GM18508 (cell line): ENCODE measurements at regions not wholly inside any gene's neighbourhood (a gene's known extent, or its start where the extent isn't known, plus 50 kb on each side); places are given as distances from the start of the nearest gene placed in this dataset.
"Not testable (repeated sequence)": the region's sequence is repeated elsewhere in the genome, so short reads cannot be mapped to it uniquely, and the experiment has no call there.

ENCODE experiments used
- ATAC-seq: cut with Tn5 transposase; IDR thresholded peaks from one replicate; pipeline ENCODE4 v1.9.1; 2021; ENCODE audit warnings: moderate number of reproducible peaks; ENCODE audit not compliant: insufficient read depth, unreplicated experiment

DNA sequence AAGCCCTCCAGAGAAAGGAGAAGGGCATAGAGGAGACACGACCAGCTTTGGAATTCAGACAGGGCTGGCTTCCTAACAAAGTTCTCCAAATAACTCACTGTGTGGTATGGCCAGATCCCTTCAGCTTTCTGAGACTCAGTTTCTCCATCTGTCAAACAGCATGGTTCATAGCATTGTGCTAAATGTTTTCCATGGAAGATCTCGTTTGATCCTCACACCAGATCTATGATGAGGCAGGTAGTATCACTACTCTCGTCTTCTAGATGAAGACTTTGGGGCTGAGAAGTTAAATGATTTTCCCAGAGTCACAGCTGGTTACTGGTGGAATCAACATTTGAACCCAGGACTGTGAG is 507.3 kb downstream of the HAPSTR1 start:
- no peak for ATAC-seq

DNA sequence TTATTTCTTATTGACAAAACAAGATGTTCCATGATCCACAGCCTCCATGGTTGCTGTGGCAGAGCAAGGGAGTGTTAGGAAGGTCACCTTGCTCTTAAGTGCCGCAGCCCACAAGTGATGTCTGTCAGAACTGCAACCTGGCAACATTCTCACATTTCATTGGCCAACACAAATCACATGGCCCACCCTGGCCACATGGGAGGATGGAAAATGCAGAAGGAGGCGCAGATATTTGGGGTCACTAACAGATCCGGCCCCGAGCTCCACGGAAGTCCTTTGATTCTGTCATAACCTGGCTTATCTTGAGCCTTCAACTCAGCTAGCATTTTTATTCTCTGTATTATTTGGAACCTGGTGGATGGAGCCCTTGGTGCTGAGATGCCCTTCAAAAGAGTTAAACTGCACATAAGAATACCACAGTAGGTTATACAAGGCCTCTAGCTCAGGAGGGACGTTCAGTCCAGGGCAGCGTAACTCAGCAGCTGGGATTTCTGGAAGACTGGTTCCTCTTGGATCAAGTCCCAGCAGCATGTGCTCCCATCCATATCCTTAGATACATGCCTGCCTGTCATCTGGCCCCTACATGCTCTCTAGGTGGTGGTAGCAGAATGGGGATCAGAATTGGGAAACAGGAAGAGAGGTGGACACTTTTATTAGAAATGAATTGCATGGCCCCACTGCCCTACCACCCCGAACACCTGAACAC is 508.1 kb downstream of the HAPSTR1 start:
- no peak for ATAC-seq

DNA sequence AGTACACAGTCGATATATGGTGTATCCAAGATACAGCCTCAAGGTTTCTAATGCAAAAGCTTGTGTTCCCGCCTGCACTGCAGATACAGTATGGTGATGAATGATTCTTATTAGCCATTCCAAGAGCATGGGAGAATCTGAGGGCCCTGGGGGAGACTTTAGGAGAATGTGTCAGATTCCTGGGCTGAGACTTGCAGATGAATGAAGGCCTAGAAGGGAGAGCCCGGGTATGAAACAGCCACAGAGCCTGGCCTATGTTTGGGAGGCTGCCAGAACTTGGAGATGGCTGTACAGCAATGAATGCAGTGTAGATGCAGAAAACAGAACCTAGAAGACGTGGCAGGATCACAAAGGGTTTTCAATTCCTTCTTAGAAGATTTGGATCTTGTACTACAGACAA is 510.7 kb downstream of the HAPSTR1 start:
- ATAC-seq = no peak

GRCh38 chr16:9603316-9603715 is 511.9 kb downstream of the HAPSTR1 start:
- no peak for ATAC-seq

DNA sequence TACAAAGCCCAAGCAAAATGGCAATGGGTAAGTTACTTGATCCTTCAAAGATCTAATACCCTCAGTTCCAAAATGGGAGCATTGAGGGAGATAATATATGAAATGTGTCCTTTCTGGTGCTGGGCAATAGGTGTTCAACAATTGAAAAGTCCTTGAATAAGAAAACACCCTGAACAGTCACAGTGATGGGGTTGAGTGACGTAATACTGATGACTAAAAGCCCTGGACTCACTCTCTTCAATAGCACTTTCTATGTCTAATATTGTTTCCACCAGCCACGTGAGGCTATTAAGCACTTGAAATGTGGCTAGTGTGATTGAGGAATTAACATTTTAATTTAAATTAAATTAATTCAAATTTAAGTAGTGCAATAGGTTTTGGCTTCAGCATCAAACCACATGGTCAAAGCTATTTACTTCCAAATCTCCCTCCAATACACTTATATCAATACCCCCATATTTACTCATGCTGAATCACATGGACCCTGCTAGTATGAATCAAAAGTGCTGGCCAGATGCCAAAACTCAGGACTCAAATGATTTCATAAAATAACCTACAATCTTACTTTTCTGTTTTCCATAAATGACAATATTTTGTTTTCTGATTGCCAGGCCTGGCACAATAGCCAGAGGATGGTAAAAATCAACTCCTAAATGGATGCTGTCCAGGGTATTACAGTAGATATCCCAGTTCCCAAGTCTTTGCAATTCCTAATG is 516.2 kb downstream of the HAPSTR1 start:
- no peak for ATAC-seq

- no peak for ATAC-seq
Observed at GRCh38 chr16:9610727-9611126, 519.3 kb downstream of the HAPSTR1 start.

DNA sequence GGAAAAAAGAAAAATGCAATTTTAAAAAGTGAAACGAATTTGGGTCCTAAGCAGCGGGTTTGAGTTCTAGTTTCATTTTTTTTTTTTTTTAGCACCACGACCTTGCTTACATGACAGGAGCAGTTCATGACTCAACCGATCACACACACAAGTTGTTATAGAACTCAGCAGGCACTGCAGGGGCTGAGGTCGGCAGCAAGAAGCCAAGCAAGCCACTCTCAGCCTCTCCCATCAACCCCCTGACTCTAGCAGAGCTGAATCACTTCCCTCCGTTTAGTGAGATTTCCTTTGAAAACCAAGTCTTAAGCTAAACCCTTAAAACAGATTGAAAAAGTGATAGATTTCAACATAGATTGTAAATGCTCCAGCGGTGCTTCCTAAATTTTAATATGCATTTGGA is 520.8 kb downstream of the HAPSTR1 start:
- no peak for ATAC-seq

GRCh38 chr16:9614389-9614788 is 522.9 kb downstream of the HAPSTR1 start:
- no peak for ATAC-seq

DNA sequence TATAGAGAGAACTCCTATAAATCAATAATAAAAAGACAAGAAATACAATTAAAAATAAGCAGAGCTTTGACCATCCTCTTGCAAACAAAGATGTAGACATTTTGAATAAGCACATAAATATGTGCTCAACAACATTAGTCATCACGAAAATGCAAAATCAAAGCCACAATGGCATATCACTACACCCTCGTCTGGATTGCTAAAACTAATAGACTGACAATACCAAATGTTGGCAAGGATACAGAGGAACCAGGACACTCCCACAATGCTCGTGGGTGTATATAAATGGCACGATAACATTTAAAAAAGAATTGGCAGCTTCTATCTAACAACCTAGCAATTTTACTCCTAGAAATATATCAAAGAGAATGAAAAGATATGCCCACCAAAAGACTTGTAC is 530.8 kb downstream of the HAPSTR1 start:
- no peak for ATAC-seq

GRCh38 chr16:9625122-9625521 is 533.7 kb downstream of the HAPSTR1 start:
- ATAC-seq = no peak

DNA sequence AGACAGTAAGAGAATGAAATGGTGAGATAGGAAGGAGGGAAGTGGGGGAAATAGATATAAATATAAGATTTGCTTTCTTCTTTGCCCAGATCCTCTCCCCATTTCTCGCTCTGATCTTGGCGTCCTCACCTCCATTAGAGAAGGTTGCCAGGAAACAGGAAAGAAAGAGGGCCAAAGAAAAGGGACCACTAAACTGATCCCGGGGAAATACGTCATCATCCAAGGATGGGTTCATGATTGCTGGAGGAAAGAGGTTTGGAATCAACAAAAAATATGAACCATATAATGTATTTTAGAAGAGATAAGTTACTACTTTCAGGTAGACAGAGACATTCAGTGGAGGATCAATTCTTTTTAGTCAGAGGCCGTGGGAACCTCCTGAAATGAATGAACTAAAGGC is 536.0 kb downstream of the HAPSTR1 start:
- ATAC-seq = no peak

DNA sequence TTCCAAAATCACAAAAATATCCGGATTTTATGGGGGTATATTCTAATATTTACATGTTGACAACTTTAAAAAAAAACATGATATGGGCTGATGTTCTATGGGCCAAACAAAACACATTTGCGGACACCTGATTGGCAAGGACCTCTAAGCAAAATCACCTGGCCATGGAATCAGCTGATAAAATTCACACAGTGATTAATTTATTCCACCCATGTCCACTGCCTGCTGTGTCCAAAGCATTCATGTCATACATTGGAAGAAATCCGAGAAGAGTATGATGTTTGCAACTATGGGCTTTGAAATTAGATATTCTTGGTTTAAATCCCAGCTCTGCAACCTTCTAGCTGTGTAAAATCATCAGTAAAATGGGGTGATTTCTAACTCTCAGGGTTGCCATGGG is 538.7 kb downstream of the HAPSTR1 start:
- no peak for ATAC-seq

DNA sequence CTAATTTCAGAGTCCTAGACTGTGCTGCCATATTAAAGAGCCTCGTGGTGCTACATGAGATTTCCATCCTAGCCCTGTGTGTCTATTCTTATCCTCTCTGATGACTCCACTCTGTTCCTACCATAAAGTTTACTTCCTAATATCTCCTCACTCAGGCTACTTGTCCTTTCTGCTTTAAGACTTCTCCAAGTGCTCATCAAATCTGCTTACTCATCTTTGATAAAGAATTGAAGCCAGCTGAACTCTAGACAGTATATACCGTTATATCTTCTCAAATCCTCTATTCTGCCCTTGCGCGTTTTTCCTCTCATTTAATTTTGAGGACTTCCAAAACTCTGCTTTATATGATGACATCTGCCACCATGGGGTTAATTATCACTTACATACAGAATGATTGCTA is 539.5 kb downstream of the HAPSTR1 start:
- ATAC-seq = no peak

- no peak for ATAC-seq
Observed at GRCh38 chr16:9633844-9634243, 542.4 kb downstream of the HAPSTR1 start.

GRCh38 chr16:9635150-9635720 is 543.8 kb downstream of the HAPSTR1 start:
- not testable (repeated sequence) for ATAC-seq

DNA sequence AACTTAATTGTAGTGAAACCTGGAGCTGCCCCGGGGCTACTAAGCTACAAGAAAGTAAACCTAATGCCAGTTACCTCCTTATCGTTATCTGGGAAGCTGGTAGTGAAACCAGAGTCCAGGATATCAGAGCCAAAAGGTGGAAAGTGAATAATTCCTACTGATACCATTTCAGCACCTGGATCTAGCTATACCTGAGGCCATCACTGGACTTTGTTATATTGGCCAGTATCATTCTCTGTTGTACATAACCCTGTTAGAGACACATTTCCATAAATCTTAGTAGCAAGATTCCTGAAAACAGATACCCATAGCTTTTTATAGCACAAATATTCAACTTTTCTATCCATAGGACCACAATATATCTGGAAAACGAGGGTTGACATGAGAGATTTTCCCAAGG is 538.0 kb downstream of the GRIN2A start:
- ATAC-seq = no peak

GRCh38 chr16:9645911-9646310 is 536.3 kb downstream of the GRIN2A start:
- no peak for ATAC-seq

DNA sequence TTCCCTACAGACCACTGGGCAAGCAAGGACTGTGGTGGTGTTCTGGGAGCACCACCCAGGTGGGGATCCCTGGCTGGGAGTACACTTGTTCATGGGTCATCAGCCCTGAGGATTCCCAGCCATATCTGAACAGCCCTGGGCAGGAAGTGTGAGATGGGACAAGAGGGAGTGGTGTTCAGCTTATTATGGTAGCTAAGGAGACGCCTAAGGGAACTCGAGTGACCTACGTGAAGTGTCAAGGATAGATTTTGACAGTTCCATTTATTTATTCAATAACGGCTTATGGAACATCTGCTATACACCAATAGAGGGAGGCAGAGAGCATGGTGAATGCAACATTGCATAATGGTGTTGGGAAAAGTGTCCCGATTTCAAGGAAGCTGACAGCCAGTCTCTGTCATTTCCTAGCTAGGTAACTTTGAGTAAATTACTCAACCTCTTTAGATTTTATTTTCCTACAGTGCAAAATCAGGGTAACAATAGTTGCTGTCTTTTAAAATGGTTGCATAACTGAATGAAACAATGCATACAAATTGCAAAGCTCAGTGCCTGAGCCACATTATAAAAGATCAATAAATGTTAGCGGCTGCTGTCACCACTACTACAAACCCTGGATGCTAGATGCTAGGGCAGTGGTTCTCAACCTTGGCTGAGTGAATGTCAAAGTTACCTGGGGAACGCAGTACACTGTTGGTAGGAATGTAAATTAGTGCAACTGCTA is 534.1 kb downstream of the GRIN2A start:
- ATAC-seq = no peak

DNA sequence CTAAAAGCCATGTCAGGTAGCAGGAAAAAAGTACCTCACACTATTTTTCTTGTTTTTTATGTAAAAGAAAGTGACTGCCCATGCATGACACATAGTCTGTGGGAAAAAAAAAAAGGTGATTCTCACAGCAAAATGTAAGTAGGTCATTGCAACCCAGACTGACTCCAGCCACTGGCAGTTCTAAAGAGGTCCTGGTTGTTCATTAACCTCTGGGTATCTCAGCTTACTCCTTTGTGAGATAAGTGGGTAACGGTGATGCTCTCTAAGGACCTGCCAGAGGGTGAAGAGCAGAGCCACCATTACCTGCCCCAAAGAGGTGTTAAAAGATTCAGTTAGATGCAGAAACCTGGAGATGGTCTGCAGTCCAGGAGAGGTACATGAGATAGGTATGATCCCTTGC is 531.9 kb downstream of the GRIN2A start:
- ATAC-seq = no peak

DNA sequence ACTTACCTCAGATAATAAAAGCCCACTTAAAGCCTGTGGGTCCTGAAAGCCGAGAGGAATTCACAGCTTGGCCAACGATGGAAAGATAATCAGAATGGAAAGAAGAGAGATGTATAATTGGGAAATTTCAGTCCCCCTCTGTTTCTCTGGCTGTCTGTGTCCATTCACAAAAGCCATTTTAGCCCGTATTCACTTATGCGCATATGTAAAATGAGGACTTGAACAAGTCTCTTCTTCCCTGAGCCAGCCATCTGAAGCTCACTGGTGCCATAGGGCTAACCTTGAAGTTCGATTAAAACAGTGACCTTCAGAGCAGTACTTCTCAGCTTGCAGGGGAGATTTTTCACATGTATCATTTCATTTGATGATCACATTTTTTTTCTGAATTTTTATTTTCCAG is 527.2 kb downstream of the GRIN2A start:
- ATAC-seq = no peak

GRCh38 chr16:9657641-9658040 is 524.6 kb downstream of the GRIN2A start:
- ATAC-seq = no peak
